Uterus (tissue), 2 donors: ENCODE measurements at regions not wholly inside any gene's neighbourhood (a gene's known extent, or its start where the extent isn't known, plus 50 kb on each side); places are given as distances from the start of the nearest gene placed in this dataset.

Source experiments
- CTCF ChIP-seq, 4 experiments: fragments of 200-600 bp in 2 of 4; fragments of 450-650 bp in 2 of 4; sonication (generic) in 2 of 4; IDR thresholded peaks; one replicate each; pipeline ENCODE4 v1.5.1; 2016 to 2019; ENCODE audit warnings: antibody characterized with exemption in 4 of 4, mild to moderate bottlenecking in 2 of 4, moderate library complexity in 1 of 4
- POLR2A ChIP-seq, 2 donors: fragments of 450-650 bp; IDR thresholded peaks; one replicate each; pipeline ENCODE4 v1.6.1; 2016; ENCODE audit warnings: antibody characterized with exemption in 2 of 2, mild to moderate bottlenecking in 1 of 2, moderate library complexity in 1 of 2

- TF ChIP-seq CTCF (IDR thresholded peaks at IDR 0.05) = no peak
- TF ChIP-seq POLR2A (IDR thresholded peaks at IDR 0.05) = no peak
These were observed 1758.1 kb downstream of the MAT2B start for GRCh38 chr5:165263536-165263935.
